Cardiac fibroblast (primary cell): ENCODE measurements at regions not wholly inside any gene's neighbourhood (a gene's known extent, or its start where the extent isn't known, plus 50 kb on each side); places are given as distances from the start of the nearest gene placed in this dataset.

Experiments used
- DNase-seq, 2 donors: peaks; one replicate each; pipeline versions ENCODE4 v3.0.0 to v3.0.0-alpha.2; 2010; ENCODE audit warnings: low read depth in 2 of 2
- H3K4me3 ChIP-seq, 2 donors: replicated peaks in 1 of 2; 1 replicate in 1 of 2; 2 replicates in 1 of 2; pipeline ENCODE4 v1.5.1; 2011; ENCODE audit warnings: low read depth in 2 of 2, low read length in 2 of 2, mild to moderate bottlenecking in 2 of 2, moderate library complexity in 1 of 2
- TF ChIP-seq, protein P1 (sequence below): IDR thresholded peaks from one replicate; pipeline ENCODE4 v1.5.1; 2011; ENCODE audit warnings: low read depth, mild to moderate bottlenecking, low read length, inconsistent platforms

DNA sequence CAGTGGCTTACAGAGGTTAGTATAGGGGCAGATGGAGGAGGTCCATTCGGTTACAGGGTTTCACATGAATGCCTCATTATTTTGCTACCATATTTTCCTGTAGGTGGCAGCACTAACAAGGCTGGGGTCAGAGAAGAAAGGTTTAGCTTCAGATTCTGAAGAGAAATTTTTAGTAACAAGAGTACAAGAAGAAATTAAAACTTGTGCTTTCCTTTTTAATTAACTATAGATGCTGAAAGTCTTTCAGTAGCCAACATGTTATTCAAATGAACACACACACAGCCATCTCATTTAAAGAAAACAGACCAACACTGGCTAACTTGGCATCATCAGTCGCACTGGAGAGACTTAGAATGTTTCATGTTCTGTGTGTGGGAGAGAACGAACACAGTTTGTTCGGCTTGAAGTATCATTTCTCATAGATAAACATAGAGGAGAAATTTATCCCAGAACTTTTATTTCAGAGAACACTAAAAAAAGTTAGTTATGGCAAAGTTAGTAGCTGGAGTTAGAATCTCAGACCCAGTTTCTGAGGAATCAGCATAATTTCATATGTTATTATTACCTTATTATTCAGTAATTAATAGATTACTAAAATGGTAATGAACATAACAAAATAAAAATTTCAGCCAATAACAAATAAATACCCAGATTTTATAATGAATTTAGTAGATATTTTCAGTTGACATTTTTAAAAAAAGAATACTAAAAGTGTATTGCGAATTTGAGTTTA, 314.0 kb upstream of the RSPO3 start:
- TF ChIP-seq, protein P1, sequence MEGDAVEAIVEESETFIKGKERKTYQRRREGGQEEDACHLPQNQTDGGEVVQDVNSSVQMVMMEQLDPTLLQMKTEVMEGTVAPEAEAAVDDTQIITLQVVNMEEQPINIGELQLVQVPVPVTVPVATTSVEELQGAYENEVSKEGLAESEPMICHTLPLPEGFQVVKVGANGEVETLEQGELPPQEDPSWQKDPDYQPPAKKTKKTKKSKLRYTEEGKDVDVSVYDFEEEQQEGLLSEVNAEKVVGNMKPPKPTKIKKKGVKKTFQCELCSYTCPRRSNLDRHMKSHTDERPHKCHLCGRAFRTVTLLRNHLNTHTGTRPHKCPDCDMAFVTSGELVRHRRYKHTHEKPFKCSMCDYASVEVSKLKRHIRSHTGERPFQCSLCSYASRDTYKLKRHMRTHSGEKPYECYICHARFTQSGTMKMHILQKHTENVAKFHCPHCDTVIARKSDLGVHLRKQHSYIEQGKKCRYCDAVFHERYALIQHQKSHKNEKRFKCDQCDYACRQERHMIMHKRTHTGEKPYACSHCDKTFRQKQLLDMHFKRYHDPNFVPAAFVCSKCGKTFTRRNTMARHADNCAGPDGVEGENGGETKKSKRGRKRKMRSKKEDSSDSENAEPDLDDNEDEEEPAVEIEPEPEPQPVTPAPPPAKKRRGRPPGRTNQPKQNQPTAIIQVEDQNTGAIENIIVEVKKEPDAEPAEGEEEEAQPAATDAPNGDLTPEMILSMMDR = peak; percentile 75
- no peak overlapping the region for H3K4me3 ChIP-seq
- DNase-seq = peak; percentile 69 to 77

DNA sequence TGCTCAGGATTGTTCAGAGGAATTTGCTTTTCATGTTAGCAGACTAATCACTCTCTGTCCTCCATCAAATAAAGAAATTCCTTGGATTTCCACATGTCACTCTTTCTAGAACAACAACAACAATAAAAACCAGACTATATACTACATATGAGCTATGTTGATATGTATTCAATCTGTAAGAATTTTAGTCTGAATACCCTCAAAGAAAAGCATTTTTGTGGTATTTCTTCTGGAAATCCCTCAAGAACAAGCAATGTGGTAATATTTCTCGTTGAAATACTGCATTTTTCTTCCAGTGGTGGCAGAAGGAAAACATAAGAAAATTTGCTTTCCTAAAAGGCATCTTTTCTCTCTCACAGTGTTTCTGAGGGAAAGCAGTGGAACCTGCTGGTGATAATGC, 312.6 kb upstream of the RSPO3 start:
- peak; percentile 4 to 31 for DNase-seq
- H3K4me3 ChIP-seq = no peak overlapping the region
- TF ChIP-seq, protein P1 = no peak

DNA sequence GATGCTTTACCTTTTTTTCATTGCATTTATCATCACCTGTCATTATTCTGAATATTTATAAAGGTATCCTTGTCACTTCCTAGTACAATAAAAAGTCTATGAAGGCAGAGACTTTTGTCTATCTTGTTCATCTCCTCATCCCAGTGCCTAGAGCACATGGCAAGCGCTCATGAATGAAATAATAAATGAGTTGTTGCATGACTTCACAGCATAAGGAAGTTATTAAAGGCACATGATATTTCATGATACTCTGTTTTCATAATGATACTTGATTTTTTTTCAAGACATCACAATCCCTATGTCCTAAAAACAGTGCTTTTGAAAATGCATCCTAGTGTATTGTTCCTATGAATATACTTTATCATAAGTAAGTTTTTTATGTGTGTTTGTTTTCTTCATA, 310.6 kb upstream of the RSPO3 start:
- H3K4me3 ChIP-seq = no peak overlapping the region
- no peak for DNase-seq
- TF ChIP-seq, protein P1 = no peak

DNA sequence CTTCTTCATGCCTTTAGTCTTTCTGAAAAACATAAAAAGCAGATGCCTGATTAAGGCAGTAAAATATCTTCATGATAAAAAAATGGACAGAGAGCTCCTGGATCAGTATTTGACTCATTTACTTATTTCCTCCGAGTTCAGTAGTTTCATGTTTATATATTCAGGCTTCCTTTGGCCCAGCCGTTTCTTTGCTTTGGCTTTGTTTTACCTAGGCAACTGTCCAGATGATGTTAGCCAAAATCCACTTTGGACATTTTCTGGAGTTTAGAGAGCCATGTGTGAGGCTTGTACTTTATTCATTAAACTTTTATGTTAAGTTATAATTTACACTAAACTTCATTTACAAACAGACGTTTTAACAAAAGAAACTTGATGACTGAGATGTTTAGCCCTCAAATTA, 307.1 kb upstream of the RSPO3 start:
- TF ChIP-seq, protein P1 = no peak
- DNase-seq = peak; percentile 40 to 51
- H3K4me3 ChIP-seq = no peak overlapping the region

DNA sequence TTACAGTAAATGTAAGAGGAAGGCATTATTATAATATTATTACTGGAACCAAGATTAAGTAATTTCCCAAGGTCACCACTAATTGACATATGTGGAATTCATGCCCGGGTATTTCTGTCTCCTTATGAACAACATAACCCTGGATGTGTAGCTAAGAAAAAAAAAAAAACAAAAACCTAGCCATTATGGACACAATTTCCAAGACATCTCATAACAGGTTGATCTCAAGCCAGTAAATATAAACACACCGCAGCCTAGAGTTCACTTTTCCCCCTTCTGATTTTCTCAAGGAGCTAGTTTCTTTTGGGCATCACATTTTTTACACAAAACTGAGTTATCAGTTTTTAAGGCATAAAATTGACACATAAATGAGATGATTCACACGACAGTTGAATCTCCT, 306.5 kb upstream of the RSPO3 start:
- TF ChIP-seq, protein P1 = no peak
- no peak overlapping the region for H3K4me3 ChIP-seq
- no peak for DNase-seq

DNA sequence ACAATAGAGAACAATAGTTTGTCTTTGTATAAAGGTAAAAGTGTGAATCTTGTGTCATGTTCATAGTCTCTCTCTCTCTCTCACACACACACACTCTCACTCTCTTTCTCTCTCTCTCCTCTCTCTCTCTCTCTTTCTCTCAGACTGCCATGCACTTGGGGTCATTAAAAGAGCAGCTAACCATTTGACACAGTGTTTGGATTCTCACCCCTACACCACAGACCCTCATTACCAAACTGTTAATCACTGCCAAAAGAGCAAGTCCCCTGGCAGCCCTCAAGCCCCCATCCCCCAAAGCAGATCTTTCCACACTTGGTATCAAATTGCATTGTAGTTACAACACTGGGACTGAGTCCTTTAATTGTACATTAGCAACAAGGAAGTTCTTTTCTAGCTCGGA, 305.8 kb upstream of the RSPO3 start:
- no peak overlapping the region for H3K4me3 ChIP-seq
- peak; percentile 14 to 19 for DNase-seq
- TF ChIP-seq, protein P1 = no peak

DNA sequence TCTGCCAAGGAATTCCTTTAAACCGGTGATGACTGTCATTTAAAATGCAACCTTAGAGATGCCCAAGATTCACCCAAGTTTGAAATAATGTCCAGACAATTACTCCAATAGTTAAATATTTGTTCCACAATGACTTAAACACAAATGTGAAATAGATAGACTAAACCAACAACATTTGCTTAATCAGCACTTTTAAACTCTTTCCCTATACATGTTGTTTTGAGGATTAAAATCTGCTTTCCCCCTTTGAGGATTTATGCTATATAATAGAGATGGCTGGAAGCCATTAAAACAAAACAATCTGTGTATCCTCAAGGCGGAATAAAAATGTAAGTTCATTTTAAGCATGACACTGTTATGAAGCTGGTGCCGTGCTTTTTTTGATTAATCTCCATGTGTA, 297.8 kb upstream of the RSPO3 start:
- TF ChIP-seq, protein P1 = no peak
- no peak for DNase-seq

More for the DNA sequence above, 297.8 kb upstream of the RSPO3 start:
- no peak overlapping the region for H3K4me3 ChIP-seq
